ENCODE measurements at regions not wholly inside any gene's neighbourhood (a gene's known extent, or its start where the extent isn't known, plus 50 kb on each side); places are given as distances from the start of the nearest gene placed in this dataset.

- TF ChIP-seq, protein P1, sequence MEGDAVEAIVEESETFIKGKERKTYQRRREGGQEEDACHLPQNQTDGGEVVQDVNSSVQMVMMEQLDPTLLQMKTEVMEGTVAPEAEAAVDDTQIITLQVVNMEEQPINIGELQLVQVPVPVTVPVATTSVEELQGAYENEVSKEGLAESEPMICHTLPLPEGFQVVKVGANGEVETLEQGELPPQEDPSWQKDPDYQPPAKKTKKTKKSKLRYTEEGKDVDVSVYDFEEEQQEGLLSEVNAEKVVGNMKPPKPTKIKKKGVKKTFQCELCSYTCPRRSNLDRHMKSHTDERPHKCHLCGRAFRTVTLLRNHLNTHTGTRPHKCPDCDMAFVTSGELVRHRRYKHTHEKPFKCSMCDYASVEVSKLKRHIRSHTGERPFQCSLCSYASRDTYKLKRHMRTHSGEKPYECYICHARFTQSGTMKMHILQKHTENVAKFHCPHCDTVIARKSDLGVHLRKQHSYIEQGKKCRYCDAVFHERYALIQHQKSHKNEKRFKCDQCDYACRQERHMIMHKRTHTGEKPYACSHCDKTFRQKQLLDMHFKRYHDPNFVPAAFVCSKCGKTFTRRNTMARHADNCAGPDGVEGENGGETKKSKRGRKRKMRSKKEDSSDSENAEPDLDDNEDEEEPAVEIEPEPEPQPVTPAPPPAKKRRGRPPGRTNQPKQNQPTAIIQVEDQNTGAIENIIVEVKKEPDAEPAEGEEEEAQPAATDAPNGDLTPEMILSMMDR (conservative IDR thresholded peaks at IDR 0.05 in 1 of 2, IDR thresholded peaks at IDR 0.05 in 1 of 2; ENCODE audit: low read depth in 1 of 2, low read length in 2 of 2), result no peak
- no peak for TF ChIP-seq EZH2 (IDR thresholded peaks at IDR 0.05; ENCODE audit: low read length, missing control alignments)
Measured at GRCh38 chr6:106825156-106825555, 149.4 kb downstream of the CD24 start.
